Forelimb muscle (tissue), 1 donor: ENCODE measurements at regions not wholly inside any gene's neighbourhood (a gene's known extent, or its start where the extent isn't known, plus 50 kb on each side); places are given as distances from the start of the nearest gene placed in this dataset.
"Not testable (repeated sequence)": the region's sequence is repeated elsewhere in the genome, so short reads cannot be mapped to it uniquely, and the experiment has no call there.

ENCODE experiments used
- DNase-seq: peaks from one replicate; pipeline ENCODE4 v3.0.0-alpha.2; 2013; ENCODE audit warnings: low read depth

GRCh38 chr16:9630985-9631384 lies 539.5 kb downstream of the HAPSTR1 start:
- no peak for DNase-seq

GRCh38 chr16:9633844-9634243 lies 542.4 kb downstream of the HAPSTR1 start:
- no peak for DNase-seq

DNA sequence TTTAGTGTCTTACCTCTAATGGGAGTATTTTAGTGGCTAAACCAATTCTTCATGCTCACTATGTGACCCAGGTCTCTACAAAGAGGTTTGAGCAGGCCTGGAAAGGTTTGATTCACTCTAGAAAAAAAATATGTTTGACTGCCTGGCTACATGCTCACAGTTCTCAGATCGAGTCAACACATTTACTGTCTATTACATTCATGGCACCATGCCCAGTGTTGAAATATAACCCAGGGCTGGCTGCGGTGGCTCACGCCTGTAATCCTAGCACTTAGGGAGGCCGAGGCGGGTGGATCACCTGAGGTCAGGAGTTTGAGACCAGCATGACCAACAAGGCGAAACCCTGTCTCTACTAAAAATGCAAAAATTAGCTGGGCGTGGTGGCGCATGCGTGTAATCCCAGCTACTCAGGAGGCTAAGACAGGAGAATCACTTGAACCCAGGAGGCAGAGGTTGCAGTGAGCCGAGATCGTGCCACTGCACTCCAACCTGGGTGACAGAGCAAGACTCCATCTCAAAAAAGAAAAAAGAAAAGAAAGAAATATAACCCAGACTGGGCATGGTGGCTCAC lies 543.8 kb downstream of the HAPSTR1 start:
- not testable (repeated sequence) for DNase-seq

DNA sequence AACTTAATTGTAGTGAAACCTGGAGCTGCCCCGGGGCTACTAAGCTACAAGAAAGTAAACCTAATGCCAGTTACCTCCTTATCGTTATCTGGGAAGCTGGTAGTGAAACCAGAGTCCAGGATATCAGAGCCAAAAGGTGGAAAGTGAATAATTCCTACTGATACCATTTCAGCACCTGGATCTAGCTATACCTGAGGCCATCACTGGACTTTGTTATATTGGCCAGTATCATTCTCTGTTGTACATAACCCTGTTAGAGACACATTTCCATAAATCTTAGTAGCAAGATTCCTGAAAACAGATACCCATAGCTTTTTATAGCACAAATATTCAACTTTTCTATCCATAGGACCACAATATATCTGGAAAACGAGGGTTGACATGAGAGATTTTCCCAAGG lies 538.0 kb downstream of the GRIN2A start:
- DNase-seq: no peak

GRCh38 chr16:9645911-9646310 lies 536.3 kb downstream of the GRIN2A start:
- no peak for DNase-seq

DNA sequence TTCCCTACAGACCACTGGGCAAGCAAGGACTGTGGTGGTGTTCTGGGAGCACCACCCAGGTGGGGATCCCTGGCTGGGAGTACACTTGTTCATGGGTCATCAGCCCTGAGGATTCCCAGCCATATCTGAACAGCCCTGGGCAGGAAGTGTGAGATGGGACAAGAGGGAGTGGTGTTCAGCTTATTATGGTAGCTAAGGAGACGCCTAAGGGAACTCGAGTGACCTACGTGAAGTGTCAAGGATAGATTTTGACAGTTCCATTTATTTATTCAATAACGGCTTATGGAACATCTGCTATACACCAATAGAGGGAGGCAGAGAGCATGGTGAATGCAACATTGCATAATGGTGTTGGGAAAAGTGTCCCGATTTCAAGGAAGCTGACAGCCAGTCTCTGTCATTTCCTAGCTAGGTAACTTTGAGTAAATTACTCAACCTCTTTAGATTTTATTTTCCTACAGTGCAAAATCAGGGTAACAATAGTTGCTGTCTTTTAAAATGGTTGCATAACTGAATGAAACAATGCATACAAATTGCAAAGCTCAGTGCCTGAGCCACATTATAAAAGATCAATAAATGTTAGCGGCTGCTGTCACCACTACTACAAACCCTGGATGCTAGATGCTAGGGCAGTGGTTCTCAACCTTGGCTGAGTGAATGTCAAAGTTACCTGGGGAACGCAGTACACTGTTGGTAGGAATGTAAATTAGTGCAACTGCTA lies 534.1 kb downstream of the GRIN2A start:
- no peak for DNase-seq

DNA sequence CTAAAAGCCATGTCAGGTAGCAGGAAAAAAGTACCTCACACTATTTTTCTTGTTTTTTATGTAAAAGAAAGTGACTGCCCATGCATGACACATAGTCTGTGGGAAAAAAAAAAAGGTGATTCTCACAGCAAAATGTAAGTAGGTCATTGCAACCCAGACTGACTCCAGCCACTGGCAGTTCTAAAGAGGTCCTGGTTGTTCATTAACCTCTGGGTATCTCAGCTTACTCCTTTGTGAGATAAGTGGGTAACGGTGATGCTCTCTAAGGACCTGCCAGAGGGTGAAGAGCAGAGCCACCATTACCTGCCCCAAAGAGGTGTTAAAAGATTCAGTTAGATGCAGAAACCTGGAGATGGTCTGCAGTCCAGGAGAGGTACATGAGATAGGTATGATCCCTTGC lies 531.9 kb downstream of the GRIN2A start:
- no peak for DNase-seq

DNA sequence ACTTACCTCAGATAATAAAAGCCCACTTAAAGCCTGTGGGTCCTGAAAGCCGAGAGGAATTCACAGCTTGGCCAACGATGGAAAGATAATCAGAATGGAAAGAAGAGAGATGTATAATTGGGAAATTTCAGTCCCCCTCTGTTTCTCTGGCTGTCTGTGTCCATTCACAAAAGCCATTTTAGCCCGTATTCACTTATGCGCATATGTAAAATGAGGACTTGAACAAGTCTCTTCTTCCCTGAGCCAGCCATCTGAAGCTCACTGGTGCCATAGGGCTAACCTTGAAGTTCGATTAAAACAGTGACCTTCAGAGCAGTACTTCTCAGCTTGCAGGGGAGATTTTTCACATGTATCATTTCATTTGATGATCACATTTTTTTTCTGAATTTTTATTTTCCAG lies 527.2 kb downstream of the GRIN2A start:
- no peak for DNase-seq

- no peak for DNase-seq
Observed at GRCh38 chr16:9657641-9658040, 524.6 kb downstream of the GRIN2A start.

DNA sequence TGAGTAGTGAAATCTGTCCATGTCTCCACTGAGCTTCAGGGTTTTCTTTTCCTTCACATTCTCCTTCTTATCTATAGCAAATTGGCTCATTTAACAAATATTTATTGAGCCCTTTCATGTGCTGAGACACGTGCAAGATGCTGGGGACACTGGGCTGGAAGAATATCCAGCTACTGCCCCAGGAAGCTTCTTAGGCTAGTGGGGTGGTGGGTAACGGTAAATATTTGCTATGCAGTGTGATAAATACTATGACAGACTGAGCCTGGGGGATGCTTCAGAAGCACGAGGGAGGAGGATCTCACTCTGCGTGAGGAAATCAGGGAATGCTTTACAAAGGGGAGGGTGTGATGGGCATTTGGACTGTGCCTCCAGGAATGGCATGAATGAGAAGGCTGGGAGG lies 524.1 kb downstream of the GRIN2A start:
- no peak for DNase-seq

DNA sequence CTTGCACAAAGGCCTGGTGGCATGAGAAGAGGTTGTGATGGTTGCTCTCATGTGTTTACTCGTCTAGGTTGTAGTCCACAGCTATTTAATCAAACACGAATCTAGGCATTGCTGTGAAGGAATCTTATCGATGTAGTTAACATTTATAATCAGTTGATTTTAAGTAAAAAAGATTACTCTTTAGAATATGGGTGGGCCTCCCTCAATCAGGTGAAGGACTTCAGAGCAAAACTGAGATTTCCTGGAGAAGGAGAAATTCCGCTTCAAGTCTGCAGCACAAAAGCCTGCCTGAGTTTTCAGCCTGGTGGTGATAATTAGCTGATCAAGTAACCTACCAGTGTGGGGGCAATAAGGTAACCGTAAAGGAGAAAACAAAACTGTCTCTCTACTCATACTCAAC lies 523.6 kb downstream of the GRIN2A start:
- DNase-seq: no peak

- DNase-seq: no peak
Observed at GRCh38 chr16:9660898-9661297, 521.3 kb downstream of the GRIN2A start.

- DNase-seq: no peak
Observed at GRCh38 chr16:9661336-9662017, 520.8 kb downstream of the GRIN2A start.

DNA sequence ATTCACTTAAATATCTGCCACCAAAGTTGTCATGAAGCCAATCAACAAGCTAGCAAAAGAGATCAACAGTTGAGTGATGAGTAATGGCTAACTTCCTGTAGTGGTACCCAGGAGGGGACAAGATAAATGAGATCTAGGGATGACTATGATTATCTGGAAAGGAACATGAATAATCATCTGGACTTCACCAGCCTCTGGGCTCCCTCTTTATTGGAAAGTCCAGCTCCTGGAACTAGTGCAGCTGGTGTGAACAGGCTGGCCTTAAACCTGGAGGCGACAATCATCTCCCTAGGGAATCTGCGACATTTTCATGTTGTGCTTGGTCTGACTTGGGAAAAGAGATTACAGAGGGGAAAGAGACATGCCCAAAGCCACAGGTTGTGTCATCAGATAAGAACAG lies 518.6 kb downstream of the GRIN2A start:
- DNase-seq: no peak

DNA sequence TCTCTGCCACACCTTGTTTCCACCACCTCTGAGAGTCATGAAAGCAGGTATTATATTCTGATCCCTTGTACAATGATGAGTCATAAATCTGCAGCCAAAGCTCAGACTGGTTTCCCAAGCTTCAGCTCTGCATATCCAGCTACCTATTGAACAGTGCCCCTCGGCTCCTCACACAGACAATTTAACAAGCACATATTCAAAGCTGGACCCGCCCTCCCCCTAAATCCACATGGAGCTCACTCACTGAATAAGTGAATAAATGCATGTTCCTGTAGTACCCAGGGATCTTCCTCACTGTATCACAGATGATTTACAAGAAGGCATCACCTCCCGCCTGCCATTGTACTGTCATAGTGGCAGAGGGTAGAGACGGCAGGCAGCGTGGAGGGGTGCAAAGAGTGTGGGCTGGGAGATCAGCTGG lies 516.4 kb downstream of the GRIN2A start:
- no peak for DNase-seq

GRCh38 chr16:9666834-9667480 lies 515.3 kb downstream of the GRIN2A start:
- DNase-seq: no peak

DNA sequence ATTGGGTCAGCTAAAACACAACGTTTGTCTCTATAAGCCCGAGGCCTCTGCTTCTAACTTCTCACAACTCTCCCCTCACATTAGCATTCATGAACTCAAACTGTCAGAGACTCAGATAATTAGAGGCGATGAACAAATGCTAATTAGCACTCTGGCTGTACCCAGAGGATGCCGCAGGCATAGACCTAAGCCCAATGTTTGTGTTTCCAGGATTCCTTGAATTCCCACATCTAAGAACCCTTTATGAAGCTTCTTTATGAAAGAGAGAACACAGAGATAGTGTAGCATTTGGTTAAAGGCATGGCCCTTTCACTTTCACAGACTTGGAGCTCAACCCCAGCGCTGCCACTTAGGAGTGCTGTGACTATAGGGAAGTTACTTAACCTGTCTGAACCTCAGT lies 512.2 kb downstream of the GRIN2A start:
- no peak for DNase-seq

DNA sequence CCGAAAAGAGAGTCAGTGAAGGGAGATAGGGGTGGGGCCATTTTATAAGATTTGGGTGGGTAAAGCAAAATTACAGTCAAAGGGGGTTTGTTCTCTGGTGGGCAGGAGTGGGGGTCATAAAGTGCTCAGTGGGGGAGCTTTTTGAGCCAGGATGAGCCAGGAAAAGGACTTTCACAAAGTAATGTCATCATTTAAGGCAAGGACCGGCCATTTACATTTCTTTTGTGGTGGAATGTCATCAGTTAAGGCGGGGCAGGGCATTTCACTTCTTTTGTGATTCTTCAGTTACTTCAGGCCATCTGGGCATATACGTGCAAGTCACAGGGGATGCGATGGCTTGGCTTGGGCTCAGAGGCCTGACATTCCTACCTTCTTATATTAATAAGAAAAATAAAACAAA lies 511.6 kb downstream of the GRIN2A start:
- not testable (repeated sequence) for DNase-seq

GRCh38 chr16:9676560-9677300 lies 505.5 kb downstream of the GRIN2A start:
- DNase-seq: not testable (repeated sequence)

GRCh38 chr16:9677301-9677653 lies 505.0 kb downstream of the GRIN2A start:
- no peak for DNase-seq

- peak; percentile 24 for DNase-seq
Observed at GRCh38 chr16:9679213-9679767, 502.9 kb downstream of the GRIN2A start.
